ENCODE measurements at regions not wholly inside any gene's neighbourhood (a gene's known extent, or its start where the extent isn't known, plus 50 kb on each side); places are given as distances from the start of the nearest gene placed in this dataset.

GRCh38 chr1:191709215-191709614 lies 449.0 kb upstream of the RGS18 start:
- TF ChIP-seq EP300 (IDR thresholded peaks at IDR 0.05; ENCODE audit: borderline replicate concordance in 1 of 2, control insufficient read depth in 1 of 2, low read depth in 2 of 2, low read length in 2 of 2) (no peak), LARP7 (IDR thresholded peaks at IDR 0.05) (no peak)
- TF ChIP-seq, protein P1, sequence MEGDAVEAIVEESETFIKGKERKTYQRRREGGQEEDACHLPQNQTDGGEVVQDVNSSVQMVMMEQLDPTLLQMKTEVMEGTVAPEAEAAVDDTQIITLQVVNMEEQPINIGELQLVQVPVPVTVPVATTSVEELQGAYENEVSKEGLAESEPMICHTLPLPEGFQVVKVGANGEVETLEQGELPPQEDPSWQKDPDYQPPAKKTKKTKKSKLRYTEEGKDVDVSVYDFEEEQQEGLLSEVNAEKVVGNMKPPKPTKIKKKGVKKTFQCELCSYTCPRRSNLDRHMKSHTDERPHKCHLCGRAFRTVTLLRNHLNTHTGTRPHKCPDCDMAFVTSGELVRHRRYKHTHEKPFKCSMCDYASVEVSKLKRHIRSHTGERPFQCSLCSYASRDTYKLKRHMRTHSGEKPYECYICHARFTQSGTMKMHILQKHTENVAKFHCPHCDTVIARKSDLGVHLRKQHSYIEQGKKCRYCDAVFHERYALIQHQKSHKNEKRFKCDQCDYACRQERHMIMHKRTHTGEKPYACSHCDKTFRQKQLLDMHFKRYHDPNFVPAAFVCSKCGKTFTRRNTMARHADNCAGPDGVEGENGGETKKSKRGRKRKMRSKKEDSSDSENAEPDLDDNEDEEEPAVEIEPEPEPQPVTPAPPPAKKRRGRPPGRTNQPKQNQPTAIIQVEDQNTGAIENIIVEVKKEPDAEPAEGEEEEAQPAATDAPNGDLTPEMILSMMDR (IDR thresholded peaks at IDR 0.05 in 2 of 3, conservative IDR thresholded peaks at IDR 0.05 in 1 of 3; ENCODE audit: control insufficient read depth in 2 of 3, extremely low read depth in 1 of 3, insufficient read depth in 1 of 3, low read depth in 3 of 3, low read length in 3 of 3), result no peak

Measured in GM12878 (cell line).